Small intestine (tissue), 7 donors: ENCODE measurements at regions not wholly inside any gene's neighbourhood (a gene's known extent, or its start where the extent isn't known, plus 50 kb on each side); places are given as distances from the start of the nearest gene placed in this dataset.

Source experiments
- DNase-seq, 2 donors: peaks; one replicate each; pipeline versions ENCODE4 v3.0.0 to v3.0.0-alpha.2; 2013
- FAIRE-seq: peaks from 2 replicates; lab custom pipeline; 2012; peaks lifted over from hg19 to GRCh38; lab: Jason Lieb, UNC
- H3K27ac ChIP-seq, 3 donors: one replicate each; pipeline ENCODE4 v1.5.1; 2013; ENCODE audit warnings: low read length in 2 of 3, mild to moderate bottlenecking in 2 of 3, control low read depth in 1 of 3, inconsistent platforms in 1 of 3, low read depth in 1 of 3, moderate library complexity in 1 of 3
- H3K27me3 ChIP-seq, 3 donors: one replicate each; pipeline ENCODE4 v1.6.1; 2013; ENCODE audit warnings: low read length in 3 of 3, inconsistent platforms in 1 of 3; ENCODE audit not compliant: control insufficient read depth in 3 of 3, insufficient read depth in 3 of 3
- H3K36me3 ChIP-seq, 3 donors: one replicate each; pipeline ENCODE4 v1.6.1; 2013; ENCODE audit warnings: low read length in 3 of 3, inconsistent platforms in 1 of 3, low read depth in 1 of 3, mild to moderate bottlenecking in 1 of 3, moderate library complexity in 1 of 3; ENCODE audit not compliant: control insufficient read depth in 3 of 3, insufficient read depth in 2 of 3
- H3K4me1 ChIP-seq, 3 donors: one replicate each; pipeline ENCODE4 v1.6.1; 2013; ENCODE audit warnings: low read length in 2 of 3, inconsistent platforms in 1 of 3, low read depth in 1 of 3, mild to moderate bottlenecking in 1 of 3, moderate library complexity in 1 of 3; ENCODE audit not compliant: control insufficient read depth in 3 of 3, insufficient read depth in 2 of 3
- H3K4me3 ChIP-seq, 3 donors: one replicate each; pipeline ENCODE4 v1.5.1; 2013; ENCODE audit warnings: low read length in 3 of 3, control low read depth in 1 of 3, inconsistent platforms in 1 of 3, low read depth in 1 of 3, mild to moderate bottlenecking in 1 of 3, moderate library complexity in 1 of 3
- H3K9me3 ChIP-seq, 2 donors: one replicate each; pipeline ENCODE4 v1.6.1; 2013; ENCODE audit warnings: low read depth in 1 of 2, low read length in 1 of 2; ENCODE audit not compliant: control insufficient read depth in 2 of 2, insufficient read depth in 1 of 2
- WGBS, 3 donors: extraction: QIAGEN DNeasy Blood & Tissue Kit; methylation state at CpG; one replicate each; pipeline ENCODE4 v1.1.7; 2013; 5-methylcytosine and 5-hydroxymethylcytosine counted together
- donor health status: healthy with polysubstance abuse.
- donor health status: control.
- donor health status: control.
- donor health status: Bipolar disorder and iron deficiency.
- donor health status: healthy.

- no peak overlapping the region for H3K4me3 ChIP-seq
- no peaks in the 10 kb centered on the region for H3K27me3 ChIP-seq
- WGBS, 3 donors, result 82 to 92% (median 85%) methylated on average over 1 of the region's 1 CpG
- H3K4me1 ChIP-seq, result no peaks in the 10 kb centered on the region
- H3K27ac ChIP-seq, result no peak overlapping the region
- FAIRE-seq (no peak), DNase-seq (no peak)
- H3K9me3 ChIP-seq, result no peaks in the 10 kb centered on the region
- H3K36me3 ChIP-seq, result no peaks in the 10 kb centered on the region
Observed at GRCh38 chr12:88782351-88782750, 202.1 kb upstream of the KITLG start.

- Histone ChIP-seq H3K36me3 (no peaks in the 10 kb centered on the region), H3K9me3 (no peaks in the 10 kb centered on the region), H3K4me3 (no peak overlapping the region), H3K4me1 (no peaks in the 10 kb centered on the region), H3K27ac (no peak overlapping the region), H3K27me3 (no peaks in the 10 kb centered on the region)
- no peak for FAIRE-seq
- DNase-seq, result no peak
Observed at GRCh38 chr12:88781909-88782308, 201.6 kb upstream of the KITLG start.

GRCh38 chr12:88778064-88778463 is 197.8 kb upstream of the KITLG start:
- H3K9me3 ChIP-seq, result no peaks in the 10 kb centered on the region
- FAIRE-seq (no peak), DNase-seq (no peak)
- 86 to 90% (median 86%) methylated on average over 1 of the region's 1 CpG for WGBS, 3 donors
- H3K4me3 ChIP-seq, result no peak overlapping the region
- no peak overlapping the region for H3K27ac ChIP-seq
- peaks cover 0 to 7% (median 0%) of the 10 kb centered on the region in 3 donors for H3K4me1 ChIP-seq
- no peaks in the 10 kb centered on the region for H3K27me3 ChIP-seq
- H3K36me3 ChIP-seq, result no peaks in the 10 kb centered on the region

GRCh38 chr12:88775742-88776151 is 195.5 kb upstream of the KITLG start:
- Histone ChIP-seq H3K27me3 (no peaks in the 10 kb centered on the region), H3K36me3 (no peaks in the 10 kb centered on the region), H3K4me1 (peaks cover 0 to 7% (median 0%) of the 10 kb centered on the region in 3 donors), H3K27ac (peak overlapping the region in 2 of 3 donors; percentile 41 to 50), H3K9me3 (no peaks in the 10 kb centered on the region), H3K4me3 (no peak overlapping the region)
- DNase-seq, result peak; percentile 71 to 96
- FAIRE-seq, result no peak
- WGBS, 3 donors, result 27 to 44% (median 38%) methylated on average over 3 of the region's 3 CpGs

GRCh38 chr12:88767699-88768098 is 187.4 kb upstream of the KITLG start:
- no peak for FAIRE-seq
- H3K27ac ChIP-seq, result no peak overlapping the region
- no peaks in the 10 kb centered on the region for H3K4me1 ChIP-seq
- H3K27me3 ChIP-seq, result no peaks in the 10 kb centered on the region
- H3K9me3 ChIP-seq, result no peaks in the 10 kb centered on the region
- no peak overlapping the region for H3K4me3 ChIP-seq
- H3K36me3 ChIP-seq, result no peaks in the 10 kb centered on the region
- DNase-seq, result no peak
- WGBS, 3 donors, result 78 to 93% (median 90%) methylated on average over 1 of the region's 1 CpG

GRCh38 chr12:88764781-88765480 is 184.7 kb upstream of the KITLG start:
- no peaks in the 10 kb centered on the region for H3K36me3 ChIP-seq
- no peaks in the 10 kb centered on the region for H3K9me3 ChIP-seq
- H3K4me3 ChIP-seq, result no peak overlapping the region
- no peaks in the 10 kb centered on the region for H3K4me1 ChIP-seq
- DNase-seq, result no peak
- no peak for FAIRE-seq
- 60 to 76% (median 70%) methylated on average over 3 of the region's 3 CpGs for whole genome bisulfite sequencing, 3 donors
- no peak overlapping the region for H3K27ac ChIP-seq
- no peaks in the 10 kb centered on the region for H3K27me3 ChIP-seq

GRCh38 chr12:88763536-88764100 is 183.3 kb upstream of the KITLG start:
- no peak for FAIRE-seq
- H3K4me3 ChIP-seq, result no peak overlapping the region
- no peaks in the 10 kb centered on the region for H3K27me3 ChIP-seq
- 74 to 80% (median 79%) methylated on average over 1 of the region's 1 CpG for WGBS, 3 donors
- DNase-seq, result no peak
- no peaks in the 10 kb centered on the region for H3K9me3 ChIP-seq
- no peak overlapping the region for H3K27ac ChIP-seq
- no peaks in the 10 kb centered on the region for H3K36me3 ChIP-seq
- H3K4me1 ChIP-seq, result no peaks in the 10 kb centered on the region

- WGBS, 3 donors, result 83 to 92% (median 91%) methylated on average over 4 of the region's 4 CpGs
- peaks cover 0 to 6% (median 0%) of the 10 kb centered on the region in 3 donors for H3K4me1 ChIP-seq
- peaks cover 0 to 4% of the 10 kb centered on the region in 2 donors for H3K9me3 ChIP-seq
- no peak for FAIRE-seq
- no peak overlapping the region for H3K4me3 ChIP-seq
- H3K27ac ChIP-seq, result no peak overlapping the region
- H3K36me3 ChIP-seq, result no peaks in the 10 kb centered on the region
- DNase-seq, result no peak
- H3K27me3 ChIP-seq, result no peaks in the 10 kb centered on the region
Observed at GRCh38 chr12:88758176-88758575, 177.9 kb upstream of the KITLG start.
